NCI-H2107 treated with DMSO at 0.1 percent for 48 hours (cell line): ENCODE measurements at regions not wholly inside any gene's neighbourhood (a gene's known extent, or its start where the extent isn't known, plus 50 kb on each side); places are given as distances from the start of the nearest gene placed in this dataset.
A peak's percentile ranks its signal among the peaks of the same experiment; 100 is the strongest.

Experiments used
- DNase-seq: peaks from one replicate; lab custom pipeline; 2025; ENCODE audit not compliant: unreplicated experiment; lab: John Stamatoyannopoulos, UW

GRCh38 chr1:47627016-47627415 is 189.2 kb downstream of the FOXD2 start:
- DNase-seq, result no peak

GRCh38 chr1:47627471-47628370 is 189.9 kb downstream of the FOXD2 start:
- no peak for DNase-seq

- no peak for DNase-seq
Measured at GRCh38 chr1:47629201-47629600, 191.4 kb downstream of the FOXD2 start.

- no peak for DNase-seq
Measured at GRCh38 chr1:47630346-47630745, 192.5 kb downstream of the FOXD2 start.

- no peak for DNase-seq
Measured at GRCh38 chr1:47631411-47631995, 193.7 kb downstream of the FOXD2 start.

GRCh38 chr1:47635111-47635510 is 197.3 kb downstream of the FOXD2 start:
- no peak for DNase-seq

- DNase-seq, result no peak
Measured at GRCh38 chr1:47635597-47635996, 197.8 kb downstream of the FOXD2 start.

- DNase-seq, result no peak
Measured at GRCh38 chr1:47637111-47637685, 199.4 kb downstream of the FOXD2 start.

GRCh38 chr1:47638240-47638639 is 200.4 kb downstream of the FOXD2 start:
- no peak for DNase-seq

- DNase-seq, result no peak
Measured at GRCh38 chr1:47638713-47639112, 200.9 kb downstream of the FOXD2 start.

GRCh38 chr1:47643306-47644211 is 205.7 kb downstream of the FOXD2 start:
- no peak for DNase-seq

- no peak for DNase-seq
Measured at GRCh38 chr1:47644212-47644573, 206.3 kb downstream of the FOXD2 start.

- DNase-seq, result no peak
Measured at GRCh38 chr1:47645151-47645550, 207.3 kb downstream of the FOXD2 start.

- no peak for DNase-seq
Measured at GRCh38 chr1:47646676-47647075, 208.8 kb downstream of the FOXD2 start.

GRCh38 chr1:47647327-47647845 is 209.5 kb downstream of the FOXD2 start:
- DNase-seq, result no peak

GRCh38 chr1:47650205-47650604 is 212.4 kb downstream of the FOXD2 start:
- peak; percentile 15 for DNase-seq

GRCh38 chr1:47650611-47651010 is 212.8 kb downstream of the FOXD2 start:
- DNase-seq, result no peak

- DNase-seq, result no peak
Measured at GRCh38 chr1:47651311-47652089, 213.7 kb downstream of the FOXD2 start.

GRCh38 chr1:47655521-47656300 is 217.9 kb downstream of the FOXD2 start:
- DNase-seq, result no peak
